BJ (cell line): ENCODE measurements at regions not wholly inside any gene's neighbourhood (a gene's known extent, or its start where the extent isn't known, plus 50 kb on each side); places are given as distances from the start of the nearest gene placed in this dataset.

ENCODE experiments used
- CTCF ChIA-PET: fragments of 350-600 bp; formaldehyde crosslinking; extraction: SDS; loops from one replicate; lab custom pipeline; 2021; ENCODE audit warnings: antibody characterized with exemption, inconsistent platforms; lab: Yijun Ruan, JAX
- POLR2A ChIA-PET: fragments of 300-600 bp; sonication (Branson Sonifier 250); formaldehyde crosslinking; extraction: SDS; loops from one replicate; lab custom pipeline; 2021; ENCODE audit warnings: antibody characterized with exemption; lab: Charles Lee
- DNase-seq: peaks from one replicate; pipeline ENCODE4 v3.0.0-alpha.2; 2011; ENCODE audit warnings: low read depth
- H3K27me3 ChIP-seq: 2 replicates; pipeline ENCODE4 v1.6.0; 2011; ENCODE audit warnings: low read length; ENCODE audit not compliant: control insufficient read depth, insufficient read depth
- H3K36me3 ChIP-seq: 2 replicates; pipeline ENCODE4 v1.5.1; 2011; ENCODE audit warnings: low read length; ENCODE audit not compliant: control insufficient read depth, insufficient read depth
- H3K4me3 ChIP-seq: 2 replicates; pipeline ENCODE4 v1.5.1; 2011; ENCODE audit warnings: low read depth, mild to moderate bottlenecking, control low read depth, low read length
- TF ChIP-seq, protein P1 (sequence below): IDR thresholded peaks from 2 replicates; pipeline ENCODE4 v1.5.1; 2011; ENCODE audit warnings: low read depth, mild to moderate bottlenecking, control low read depth, inconsistent platforms, low read length, moderate library complexity; ENCODE audit not compliant: insufficient read depth

DNA sequence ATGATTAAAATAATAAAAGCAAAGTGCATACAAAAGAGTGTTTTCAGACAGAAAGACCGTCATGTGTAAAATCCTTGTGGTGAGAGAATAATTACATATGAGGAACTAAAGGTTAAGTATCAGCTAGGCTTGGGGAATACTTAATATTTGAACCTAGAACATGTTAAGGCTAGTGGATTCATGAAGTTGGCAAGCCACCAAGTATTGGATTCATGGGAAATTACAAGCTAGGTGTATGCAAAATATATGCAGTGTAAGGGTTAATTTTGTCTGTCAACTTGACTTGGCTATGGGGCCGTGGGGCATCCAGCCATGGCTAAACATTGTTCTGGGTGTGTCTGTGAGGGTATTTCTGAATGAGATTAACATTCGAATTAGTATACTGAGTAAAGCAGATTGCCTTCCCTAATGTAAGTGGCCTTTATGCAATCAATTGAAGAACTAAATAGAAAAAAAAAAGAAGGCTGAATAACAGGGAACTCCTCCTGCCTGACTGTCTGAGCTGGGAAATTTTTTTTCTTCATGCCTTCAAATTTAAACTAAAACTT is 533.5 kb upstream of the KLF12 start:
- CTCF ChIA-PET: no interaction called here
- POLR2A ChIA-PET: no interaction called here
- TF ChIP-seq, protein P1, sequence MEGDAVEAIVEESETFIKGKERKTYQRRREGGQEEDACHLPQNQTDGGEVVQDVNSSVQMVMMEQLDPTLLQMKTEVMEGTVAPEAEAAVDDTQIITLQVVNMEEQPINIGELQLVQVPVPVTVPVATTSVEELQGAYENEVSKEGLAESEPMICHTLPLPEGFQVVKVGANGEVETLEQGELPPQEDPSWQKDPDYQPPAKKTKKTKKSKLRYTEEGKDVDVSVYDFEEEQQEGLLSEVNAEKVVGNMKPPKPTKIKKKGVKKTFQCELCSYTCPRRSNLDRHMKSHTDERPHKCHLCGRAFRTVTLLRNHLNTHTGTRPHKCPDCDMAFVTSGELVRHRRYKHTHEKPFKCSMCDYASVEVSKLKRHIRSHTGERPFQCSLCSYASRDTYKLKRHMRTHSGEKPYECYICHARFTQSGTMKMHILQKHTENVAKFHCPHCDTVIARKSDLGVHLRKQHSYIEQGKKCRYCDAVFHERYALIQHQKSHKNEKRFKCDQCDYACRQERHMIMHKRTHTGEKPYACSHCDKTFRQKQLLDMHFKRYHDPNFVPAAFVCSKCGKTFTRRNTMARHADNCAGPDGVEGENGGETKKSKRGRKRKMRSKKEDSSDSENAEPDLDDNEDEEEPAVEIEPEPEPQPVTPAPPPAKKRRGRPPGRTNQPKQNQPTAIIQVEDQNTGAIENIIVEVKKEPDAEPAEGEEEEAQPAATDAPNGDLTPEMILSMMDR: no peak
- Histone ChIP-seq H3K36me3 (no peaks in the 10 kb centered on the region), H3K4me3 (no peak overlapping the region), H3K27me3 (no peaks in the 10 kb centered on the region)
- no peak for DNase-seq

DNA sequence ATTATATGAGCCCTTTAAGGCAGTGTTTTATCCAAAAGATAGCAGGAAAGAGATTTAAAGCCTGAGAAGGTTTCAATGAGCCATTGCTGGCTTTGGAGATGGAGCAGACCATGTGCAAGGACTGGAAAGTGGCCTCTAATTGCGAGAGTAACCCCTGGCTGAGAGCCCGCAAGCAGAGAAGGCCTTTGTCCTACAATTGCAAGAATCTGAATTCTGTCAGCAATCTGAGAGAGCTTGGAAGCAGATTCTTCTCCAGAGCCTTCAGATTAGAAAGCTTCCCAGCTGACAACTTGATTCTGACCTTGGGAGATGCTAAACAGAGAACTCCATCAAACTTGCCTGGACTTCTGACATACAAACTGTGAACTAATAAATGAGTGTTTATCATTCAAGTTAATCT is 528.7 kb upstream of the KLF12 start:
- Histone ChIP-seq H3K4me3 (no peak overlapping the region), H3K27me3 (no peaks in the 10 kb centered on the region), H3K36me3 (no peaks in the 10 kb centered on the region)
- CTCF ChIA-PET: no interaction called here
- TF ChIP-seq, protein P1: no peak
- POLR2A ChIA-PET: no interaction called here
- no peak for DNase-seq

DNA sequence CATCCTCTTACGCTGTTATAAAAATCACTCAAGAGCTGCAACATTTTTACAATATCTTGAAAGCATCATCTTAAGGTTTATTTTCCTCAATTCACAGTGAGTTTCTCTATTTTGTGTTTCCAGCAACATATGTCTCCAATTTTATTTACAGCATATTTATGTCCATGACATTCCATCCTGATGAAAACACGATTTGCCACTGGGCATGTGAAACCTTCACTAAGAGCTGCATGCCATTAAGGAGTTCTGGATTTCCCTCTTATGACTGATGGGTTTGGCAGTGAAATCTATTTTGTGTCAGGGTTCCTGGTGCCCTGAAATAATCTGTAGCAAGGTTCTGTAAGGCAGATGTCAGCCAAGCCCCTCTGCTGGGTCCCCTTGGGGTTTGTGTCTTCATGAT is 527.6 kb upstream of the KLF12 start:
- TF ChIP-seq, protein P1: no peak
- Histone ChIP-seq H3K4me3 (no peak overlapping the region), H3K36me3 (no peaks in the 10 kb centered on the region), H3K27me3 (no peaks in the 10 kb centered on the region)
- peak; percentile 39 for DNase-seq
- ChIA-PET CTCF (interaction anchor here (0.7 to 1.4 kb wide), 2 partner anchors 8 to 13 kb away, joined by 3 read pairs; no protein-coding TSS in a partner anchor), POLR2A (no interaction called here)

DNA sequence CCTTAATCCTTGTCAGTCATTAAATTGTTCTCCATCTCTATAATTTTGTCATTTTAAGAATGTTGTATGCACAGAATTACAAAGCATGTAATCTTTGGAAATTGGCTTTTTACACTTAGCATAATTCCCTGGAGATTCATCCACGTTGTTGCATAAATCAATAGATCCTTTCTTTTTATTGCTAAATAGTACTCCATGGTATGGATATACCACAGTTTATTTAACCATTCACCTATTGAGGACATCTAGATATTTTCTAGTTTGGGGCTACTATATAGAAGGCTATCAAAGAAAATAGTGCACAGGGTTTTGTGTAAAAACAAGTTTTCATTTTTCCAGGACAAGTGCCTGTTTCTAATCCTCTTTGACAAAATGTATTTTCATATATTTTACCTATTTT is 523.6 kb upstream of the KLF12 start:
- ChIA-PET CTCF (no interaction called here), POLR2A (no interaction called here)
- DNase-seq: no peak
- Histone ChIP-seq H3K27me3 (no peaks in the 10 kb centered on the region), H3K36me3 (no peaks in the 10 kb centered on the region), H3K4me3 (no peak overlapping the region)
- TF ChIP-seq, protein P1: no peak

DNA sequence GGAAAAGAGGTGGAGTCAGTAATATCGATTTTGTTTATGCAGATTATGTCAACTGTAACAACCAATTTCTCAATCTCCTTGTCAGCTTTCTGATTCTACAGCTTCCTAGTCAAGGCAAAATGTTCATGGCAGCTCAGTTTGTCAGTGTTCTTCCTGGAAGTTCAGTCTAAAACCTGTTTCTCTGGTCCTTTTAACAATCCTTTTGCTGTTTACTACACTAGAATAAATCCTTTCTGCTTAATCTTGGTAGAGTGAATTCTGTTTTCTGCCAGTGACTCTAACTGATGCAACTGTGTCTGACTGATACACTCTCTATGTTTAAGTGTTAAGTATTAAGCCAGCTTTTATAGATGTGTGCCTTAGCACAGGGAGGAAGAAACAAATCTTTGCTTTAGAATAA is 516.9 kb upstream of the KLF12 start:
- Histone ChIP-seq H3K4me3 (no peak overlapping the region), H3K27me3 (no peaks in the 10 kb centered on the region), H3K36me3 (no peaks in the 10 kb centered on the region)
- POLR2A ChIA-PET: no interaction called here
- DNase-seq: no peak
- CTCF ChIA-PET: interaction anchor here (1.1 kb wide), 1 partner anchor 8 kb away, joined by 3 read pairs; no protein-coding TSS in a partner anchor
- TF ChIP-seq, protein P1: no peak
